DMS 273 (cell line): ENCODE measurements at regions not wholly inside any gene's neighbourhood (a gene's known extent, or its start where the extent isn't known, plus 50 kb on each side); places are given as distances from the start of the nearest gene placed in this dataset.

Experiments
- DNase-seq: peaks from one replicate; lab custom pipeline; 2025; ENCODE audit not compliant: unreplicated experiment; lab: John Stamatoyannopoulos, UW

DNA sequence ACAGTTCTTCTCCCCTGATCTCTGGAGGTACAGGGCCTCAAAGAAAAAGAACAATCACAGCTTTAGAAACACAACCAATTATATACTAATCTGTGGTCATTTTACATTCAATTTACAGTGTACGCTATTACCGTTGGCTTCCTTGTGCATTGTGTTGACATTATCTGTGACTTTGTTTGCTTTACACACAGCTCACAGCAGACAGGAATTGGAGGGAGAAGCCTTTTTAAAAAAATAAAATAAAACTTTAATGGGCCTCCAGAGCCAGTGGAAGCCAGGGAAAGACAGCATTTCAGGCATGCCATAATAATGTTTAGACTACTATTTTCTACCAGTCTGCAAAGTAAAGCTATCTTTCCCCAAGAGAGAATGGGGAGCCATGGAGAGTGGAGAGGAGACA is 179.0 kb upstream of the ADO start:
- no peak for DNase-seq

DNA sequence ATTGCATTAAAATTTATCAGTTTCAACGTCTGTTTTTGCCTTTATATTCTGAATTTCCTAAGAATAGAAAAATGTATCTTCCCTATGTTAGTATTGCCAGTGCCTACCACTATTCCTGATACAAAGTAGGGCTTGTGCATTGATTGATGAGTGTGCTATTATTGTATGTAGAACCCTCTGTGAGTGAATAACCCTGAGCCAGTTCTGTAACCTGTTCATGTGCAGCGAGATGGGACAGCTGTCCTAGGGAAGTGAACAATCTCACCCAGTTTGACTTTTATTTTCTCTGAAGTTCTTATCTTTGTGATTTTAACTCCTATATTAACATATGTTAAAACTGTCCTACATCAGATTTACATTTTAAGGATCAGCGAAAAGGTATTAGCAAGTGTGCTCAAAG is 178.4 kb upstream of the ADO start:
- DNase-seq, result no peak

DNA sequence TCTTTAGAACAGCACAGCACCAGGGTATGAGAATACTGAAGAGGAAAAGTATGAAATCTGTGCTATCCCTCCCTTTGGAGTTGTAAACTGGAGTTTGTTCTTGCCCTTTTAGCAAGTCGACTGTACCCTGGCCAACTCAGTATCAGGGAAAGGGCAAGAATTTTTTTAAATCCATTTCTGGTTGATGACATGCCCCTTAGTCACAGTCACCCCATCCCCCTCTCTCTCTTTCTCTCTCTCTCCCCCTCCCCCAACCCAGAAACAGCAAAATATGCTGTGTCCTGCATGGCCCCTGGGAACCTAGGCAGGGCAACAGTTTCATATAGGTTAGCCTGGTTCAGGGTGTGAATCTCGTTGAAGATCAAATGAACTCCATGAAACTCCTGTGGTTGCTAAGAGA is 177.7 kb upstream of the ADO start:
- no peak for DNase-seq

DNA sequence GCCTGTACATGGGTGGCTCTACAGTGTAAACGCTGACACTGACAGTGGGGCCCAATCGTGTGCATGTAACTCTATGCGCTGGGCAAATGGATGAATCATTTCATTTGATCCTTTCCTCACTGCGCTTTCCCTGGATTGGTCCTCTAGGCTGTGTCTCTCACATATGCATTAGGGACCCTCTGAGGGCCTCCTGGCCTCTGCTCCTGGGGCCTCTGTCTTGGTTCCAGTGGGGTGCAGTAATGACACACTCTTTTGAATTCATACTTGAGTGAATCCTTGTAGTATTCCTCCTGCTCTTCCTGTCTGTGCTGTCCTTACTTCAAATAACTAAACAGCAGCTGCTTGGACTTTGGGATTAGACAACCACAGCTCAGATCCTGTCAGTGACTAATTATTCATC is 176.5 kb upstream of the ADO start:
- DNase-seq, result no peak

DNA sequence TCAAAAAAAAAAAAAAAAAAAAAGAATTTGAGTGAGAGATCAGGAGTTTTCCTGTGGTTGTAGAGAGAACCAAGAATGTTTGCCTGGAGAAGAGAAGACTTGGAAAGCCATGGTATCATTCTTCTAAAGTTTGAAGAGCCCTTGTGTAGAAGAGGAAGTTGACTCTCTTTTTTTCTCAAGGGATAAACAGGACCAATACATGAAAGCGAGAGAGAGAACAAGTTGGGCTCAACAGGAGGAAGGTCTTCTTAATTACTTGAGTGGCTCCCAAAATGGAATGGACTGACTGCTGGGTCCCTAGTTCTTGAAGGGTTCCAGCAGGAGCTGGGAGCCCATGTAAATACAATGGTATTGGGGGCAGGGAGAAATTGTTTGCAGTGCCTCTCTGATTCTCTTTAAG is 173.3 kb upstream of the ADO start:
- DNase-seq, result no peak

DNA sequence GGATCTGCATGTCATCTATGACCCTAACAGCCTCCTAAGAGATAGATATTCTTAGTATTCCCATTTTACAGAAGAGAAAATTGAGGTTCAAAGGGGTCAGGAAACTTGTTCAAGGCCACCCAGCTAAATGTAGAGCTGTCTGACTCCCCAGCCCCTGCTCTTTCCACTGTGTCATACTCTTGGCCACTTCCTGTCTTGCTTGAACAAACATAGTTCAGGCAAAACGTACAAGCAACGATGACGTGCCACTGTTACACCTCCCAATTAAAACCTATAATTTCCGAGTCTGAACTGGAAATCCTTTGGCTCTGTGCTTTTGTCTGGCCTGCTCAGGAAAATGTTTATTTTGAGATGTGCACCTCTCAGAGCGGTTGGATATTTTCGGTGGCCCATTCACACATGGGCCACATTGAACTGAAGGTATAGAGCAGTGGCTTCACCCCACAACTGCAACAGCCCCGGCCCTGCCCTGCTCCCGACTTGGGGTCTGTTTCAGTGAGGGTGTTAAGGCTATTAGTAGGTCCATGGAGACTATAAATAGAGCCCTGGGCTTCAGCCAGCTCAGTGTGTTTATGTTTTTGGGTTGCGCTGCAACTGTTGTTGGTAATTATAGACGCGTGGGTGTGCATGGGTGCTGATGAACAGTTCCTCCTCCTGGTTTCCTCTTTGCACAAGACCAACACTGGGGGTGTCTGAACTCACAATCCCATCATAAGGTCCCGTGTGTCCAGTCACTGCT is 172.3 kb upstream of the ADO start:
- no peak for DNase-seq

DNA sequence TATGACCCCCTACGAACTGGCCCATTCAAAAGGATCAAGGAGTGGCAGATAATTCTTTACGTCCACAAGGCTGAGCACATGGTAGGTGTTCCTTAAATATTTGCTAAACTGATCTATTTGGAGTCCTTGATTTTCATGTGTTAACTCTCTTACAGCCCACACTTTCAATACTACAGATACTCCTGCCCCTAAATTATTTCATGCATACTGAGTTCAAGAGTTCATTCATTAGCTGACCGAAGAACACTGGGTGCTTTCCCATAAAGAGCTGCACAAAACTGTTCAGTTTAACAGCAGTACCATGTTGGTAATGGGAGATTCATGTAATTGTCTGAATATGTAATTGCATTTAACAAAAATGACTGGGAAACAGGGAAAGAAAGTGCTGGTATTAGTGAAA is 170.5 kb upstream of the ADO start:
- no peak for DNase-seq

DNA sequence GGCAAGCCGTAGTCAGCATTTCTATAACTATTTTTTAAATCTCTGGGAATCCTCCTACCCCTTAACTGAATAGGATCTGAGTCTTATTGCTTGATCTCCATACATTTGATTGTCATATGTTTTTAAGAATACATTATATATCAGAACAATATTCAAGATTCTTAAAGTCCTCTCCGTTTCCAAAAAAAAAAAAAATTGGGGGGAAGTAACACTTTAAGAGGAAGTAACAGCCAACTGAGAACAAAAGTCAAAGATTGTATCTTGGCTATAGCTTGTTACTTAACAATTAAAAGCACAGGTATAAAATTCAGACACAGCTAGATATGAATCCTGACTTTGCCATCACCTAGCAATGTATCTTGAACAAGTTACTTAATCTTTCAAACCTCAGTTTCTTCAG is 169.9 kb upstream of the ADO start:
- no peak for DNase-seq

DNA sequence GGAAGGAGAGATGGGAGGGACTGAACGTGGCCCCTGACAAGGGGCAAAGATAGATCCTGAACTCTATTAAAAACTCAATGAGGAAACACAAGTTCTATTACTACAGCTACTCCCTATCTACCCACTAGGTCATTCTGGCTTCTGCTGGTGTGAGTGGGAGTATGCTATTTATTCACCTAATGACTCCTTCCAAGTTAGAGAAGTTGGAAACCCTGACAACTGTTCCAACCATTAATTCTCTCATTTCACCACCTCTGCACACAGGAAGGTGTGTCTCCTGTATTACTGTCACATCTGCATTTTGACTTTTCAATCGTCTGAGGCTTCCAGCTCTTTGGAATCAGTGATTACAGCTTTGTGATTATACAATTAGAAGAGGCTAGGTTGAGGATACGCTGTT is 169.4 kb upstream of the ADO start:
- no peak for DNase-seq

DNA sequence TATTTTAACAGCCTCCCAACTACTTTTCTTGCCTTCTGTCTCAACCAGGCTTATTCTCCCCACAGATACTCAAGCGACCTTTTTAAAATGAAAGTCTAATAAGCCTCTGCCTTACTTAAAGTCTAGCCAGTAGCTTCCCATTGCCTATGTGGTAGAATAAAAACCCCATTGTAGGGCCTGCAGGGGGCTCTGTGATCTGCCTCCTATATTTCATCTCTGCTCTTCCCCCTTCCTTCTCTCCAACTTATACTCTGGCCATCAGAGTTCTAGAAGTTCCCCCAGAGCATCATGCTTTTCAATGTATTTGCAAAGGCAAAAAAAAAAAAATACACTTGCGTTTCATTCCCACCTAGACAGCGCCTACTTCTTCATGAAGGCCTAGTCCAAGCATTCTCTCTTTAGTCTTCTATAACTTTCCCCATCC is 167.7 kb upstream of the ADO start:
- no peak for DNase-seq

DNA sequence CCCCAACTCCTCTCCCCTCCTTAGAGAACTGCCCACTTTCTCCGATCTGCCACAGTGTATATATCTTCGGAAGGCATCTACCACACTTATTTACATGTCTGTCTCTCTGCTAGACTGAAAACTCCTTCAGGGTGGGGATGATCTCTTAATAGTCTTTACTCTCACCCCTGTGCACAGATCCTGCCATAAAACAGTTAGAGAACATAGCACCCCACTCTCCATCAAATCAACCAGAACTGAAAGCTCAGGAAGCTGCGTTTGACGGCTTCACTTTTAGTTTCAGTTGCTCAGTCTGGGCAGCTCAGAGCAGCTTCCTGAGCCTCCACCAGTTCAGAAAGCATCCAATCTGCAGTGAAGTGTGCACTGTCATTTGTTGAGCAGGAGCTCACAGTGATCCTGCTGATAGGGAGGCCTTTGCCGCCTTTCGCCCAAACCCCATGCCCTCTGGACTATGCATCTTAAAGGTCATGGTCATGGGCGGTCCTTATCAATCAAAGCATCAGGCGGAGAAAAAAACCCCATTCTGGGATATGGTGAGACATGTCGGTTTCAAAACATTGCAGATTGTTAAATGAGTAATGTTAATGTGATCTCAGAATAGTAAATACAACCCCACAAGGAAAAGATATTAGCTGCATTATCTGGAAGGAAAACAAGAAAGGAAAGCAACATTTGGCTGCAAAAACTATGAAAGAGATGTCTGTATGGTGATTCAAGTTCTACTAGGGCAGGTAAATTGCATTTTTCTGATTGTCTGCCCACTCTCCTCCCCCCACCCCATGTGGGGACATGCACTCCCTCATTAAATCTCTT is 167.1 kb upstream of the ADO start:
- no peak for DNase-seq

DNA sequence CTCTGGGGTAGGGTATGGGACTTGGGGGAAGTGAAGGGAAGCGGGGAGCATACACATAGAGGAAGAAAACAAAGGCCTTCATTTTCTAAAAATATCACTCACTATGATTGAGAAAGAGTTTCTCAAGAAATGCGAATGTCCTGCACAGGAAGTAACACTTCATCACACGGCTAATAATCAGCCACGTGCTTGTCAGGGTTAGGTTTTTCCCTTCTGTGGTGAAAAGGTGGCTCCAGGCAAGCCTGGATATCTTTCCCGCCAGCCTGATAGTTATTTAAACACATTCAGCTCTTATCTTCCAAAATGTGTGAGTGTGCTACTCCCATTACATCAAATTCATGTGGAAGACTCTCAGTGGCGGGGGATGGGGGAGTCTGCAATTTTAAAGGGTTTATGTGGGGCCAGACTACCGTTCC is 166.4 kb upstream of the ADO start:
- no peak for DNase-seq

DNA sequence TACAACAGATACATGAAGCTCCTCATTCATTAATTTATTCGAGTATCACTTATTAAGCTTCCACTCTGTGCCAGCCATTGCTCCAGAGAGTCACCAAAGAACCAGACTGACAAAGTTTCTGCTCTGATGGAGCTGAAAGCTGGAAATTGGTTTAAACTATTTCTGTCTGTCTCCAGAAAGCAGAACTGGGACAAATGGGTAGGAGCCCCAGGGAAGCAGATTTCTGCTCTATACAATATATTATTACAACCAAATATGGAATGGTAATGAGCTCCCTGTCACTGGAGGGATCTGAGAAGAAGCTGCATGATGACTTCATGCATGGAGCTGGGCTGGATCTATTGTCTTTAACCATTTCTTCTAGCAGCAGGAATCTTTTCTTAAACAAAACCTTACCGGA is 165.4 kb upstream of the ADO start:
- no peak for DNase-seq

DNA sequence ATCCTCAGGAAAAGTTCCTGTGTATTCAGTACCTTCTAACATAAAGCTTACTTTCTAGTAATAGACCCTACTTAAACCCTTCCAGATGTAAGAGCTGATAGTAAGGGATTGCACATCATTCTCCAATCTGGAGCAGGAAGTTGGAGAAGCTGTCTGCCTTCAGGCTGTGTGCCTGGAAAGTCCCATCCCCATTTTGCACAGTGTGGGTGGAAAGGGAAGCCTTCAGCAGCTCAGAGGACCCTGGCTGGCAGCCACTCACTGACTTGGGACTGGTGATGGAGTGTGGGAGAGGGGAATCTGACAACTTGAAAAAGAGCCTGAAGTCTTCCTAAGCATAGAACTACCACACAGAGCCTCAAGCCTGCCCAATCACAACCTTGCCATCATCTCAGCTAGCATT is 164.1 kb upstream of the ADO start:
- DNase-seq, result no peak

DNA sequence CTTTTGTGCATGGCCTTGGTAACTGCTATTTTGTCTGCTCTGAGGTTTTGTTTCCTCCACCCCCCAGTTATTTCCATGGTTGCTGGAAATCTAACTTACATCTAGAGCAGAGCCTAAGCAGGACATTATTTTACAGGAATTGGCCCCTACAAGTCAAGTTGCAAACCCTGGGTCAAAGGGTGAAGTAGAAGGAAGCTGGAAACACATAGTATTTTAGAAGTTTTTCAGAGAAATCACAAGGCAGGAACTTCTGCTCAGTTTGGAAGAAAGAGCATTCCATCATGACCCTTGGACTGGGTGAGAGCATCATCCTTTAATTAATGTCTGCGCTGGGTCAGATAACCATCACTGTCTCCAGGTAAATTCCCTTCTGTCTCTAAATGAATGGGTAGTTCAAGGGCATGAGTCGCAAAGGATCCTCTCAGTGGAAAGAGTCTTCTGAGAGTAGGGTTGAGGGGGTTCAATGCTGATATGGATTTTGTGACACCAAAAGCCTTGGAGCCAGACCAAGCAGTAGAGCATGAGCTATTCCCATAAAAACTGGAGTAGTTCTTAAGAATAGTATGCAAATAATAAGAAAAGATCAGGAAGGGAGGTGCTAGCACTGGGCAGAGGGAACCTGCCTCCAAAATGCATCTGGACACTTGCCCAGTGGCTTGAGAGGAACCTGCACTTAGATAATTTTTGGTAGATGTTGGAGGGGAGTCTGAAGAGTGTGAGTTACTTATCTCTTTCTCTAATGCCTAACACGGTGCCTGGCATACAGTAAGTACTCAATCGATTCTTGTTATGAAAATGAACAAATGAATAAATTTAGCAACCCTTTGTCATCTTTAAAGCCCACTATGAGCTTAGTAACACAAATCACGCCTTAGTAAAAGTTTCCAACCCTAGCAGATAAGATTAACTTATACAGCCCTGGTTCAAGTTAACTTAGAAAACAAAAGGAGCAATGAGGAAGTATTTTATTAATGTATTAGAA is 160.6 kb upstream of the ADO start:
- no peak for DNase-seq

DNA sequence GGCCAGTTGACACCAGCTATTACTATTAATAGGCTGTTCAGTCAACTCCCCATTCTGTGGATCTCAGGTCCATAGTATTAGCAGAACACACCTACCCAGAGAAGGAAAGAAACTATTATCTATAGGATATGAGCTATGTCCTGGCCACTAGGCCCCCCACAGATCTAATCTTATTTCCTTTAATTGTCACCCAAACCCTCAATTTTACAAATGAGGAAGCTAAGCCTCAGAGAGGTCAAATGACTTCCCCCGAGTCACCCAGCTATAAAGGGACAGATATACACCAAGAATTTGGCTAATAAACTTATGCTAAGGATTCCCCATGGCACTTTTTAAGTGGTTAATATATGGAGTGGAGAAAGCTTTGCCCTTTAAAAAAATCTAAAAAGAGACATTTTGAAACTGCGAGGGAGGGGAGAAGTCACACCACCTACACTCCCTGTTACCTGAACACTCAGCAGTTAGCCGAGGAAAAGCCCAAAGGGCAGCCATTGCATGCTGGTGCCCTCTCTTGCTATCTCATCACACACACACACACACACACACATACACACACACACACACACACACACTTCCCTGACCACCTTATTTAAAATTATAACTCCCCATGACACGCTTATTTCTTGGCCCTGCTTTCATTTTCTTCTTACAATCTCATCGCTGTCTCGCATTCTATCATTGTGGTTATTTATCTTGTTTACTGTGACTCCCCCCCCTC is 157.0 kb upstream of the ADO start:
- no peak for DNase-seq

DNA sequence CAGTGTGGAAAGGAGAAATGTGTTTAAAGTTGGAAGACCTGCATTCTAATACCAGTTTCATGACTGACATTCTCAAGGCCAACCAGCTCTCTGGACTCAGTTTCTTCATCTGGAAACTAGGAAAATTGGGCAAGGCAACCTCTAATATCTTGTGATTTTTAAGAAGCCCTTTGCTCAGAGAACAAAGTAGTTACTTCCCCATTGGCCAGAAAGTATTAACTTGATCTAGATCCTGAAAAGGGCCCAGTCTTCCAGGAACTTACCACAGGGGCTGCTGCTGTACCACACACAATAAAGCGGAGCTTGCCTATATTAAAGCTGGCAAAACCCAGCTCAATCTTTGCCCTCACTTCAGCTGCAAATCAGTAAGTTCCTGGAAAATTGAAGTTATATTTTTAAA is 155.6 kb upstream of the ADO start:
- DNase-seq, result no peak

DNA sequence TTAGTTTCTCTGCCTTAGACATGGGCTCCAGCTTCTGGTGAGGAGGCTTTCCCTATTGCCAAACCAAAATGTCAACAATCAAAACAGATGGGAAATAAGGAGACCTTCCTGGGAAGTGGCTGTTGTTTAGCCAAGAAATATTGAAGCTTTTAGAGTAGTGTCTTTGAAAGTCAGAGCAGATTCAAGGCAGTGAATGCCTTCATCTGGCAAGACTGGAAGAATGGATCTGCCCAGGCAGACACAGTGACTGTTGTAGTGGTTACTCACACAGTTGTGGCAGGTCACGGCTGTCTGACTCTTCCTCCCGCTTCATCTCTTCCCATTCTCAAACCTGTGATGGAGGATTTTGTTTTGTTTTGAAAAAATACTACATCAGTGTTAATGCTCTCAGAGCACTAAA is 154.1 kb upstream of the ADO start:
- DNase-seq, result no peak

DNA sequence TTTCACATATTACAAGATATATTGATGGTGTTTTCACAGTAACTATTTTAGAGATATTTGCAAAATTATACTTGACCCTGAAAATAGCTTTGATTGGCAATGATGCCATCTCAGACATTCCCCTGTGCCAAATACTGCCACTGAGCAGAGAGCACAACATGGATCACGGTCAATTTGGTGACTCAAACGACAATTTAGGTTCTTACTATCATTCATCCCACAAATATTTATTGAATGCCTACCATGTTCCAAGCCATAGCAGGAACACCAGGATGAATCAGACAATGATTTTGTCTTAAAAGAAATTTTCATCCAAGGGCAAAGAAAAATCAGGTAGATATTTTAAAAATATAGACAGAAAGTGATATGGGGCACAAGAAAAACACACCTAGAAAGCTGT is 153.2 kb upstream of the ADO start:
- no peak for DNase-seq

DNA sequence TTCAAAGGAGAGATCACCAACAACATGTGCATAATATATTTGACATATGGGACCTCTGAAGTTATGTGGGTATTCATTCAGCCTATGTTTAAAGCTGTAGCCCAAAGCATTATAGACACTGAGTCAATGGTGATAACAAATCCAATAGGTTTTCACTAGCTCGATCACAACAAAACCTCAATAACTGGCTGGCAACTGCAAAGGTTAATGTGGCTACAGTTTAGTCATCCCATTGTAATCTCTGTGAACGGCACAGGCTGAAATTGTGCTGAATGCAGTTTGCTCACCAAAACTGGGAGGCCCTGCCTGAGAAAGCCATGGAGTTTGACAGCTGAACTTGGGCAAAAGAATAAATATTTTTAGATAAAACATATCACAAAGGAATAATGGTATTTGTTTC is 152.4 kb upstream of the ADO start:
- DNase-seq, result no peak

DNA sequence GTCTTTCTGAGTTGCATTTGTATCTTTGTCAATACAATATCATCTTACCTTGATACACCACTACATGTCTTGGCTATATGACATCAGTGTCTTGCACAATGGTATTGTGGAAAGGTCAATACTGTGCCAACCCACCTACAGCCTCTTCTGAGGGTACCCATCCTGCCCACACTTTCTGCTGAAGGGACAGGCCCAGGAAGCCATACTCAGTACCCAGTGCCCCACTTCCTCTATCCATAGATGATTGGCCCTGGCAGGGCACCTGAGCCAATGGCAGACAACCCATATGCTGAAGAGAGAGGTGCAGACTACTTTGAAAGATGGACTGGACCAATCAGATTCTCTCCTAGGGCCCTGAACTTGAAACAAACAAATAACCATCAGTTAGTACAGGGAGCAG is 152.0 kb upstream of the ADO start:
- no peak for DNase-seq
